Endothelial cell (in vitro differentiated cells): ENCODE measurements at regions not wholly inside any gene's neighbourhood (a gene's known extent, or its start where the extent isn't known, plus 50 kb on each side); places are given as distances from the start of the nearest gene placed in this dataset.
A peak's percentile ranks its signal among the peaks of the same experiment; 100 is the strongest.

Source experiments
- DNase-seq: peaks from one replicate; pipeline ENCODE4 v3.0.0; 2021; ENCODE audit warnings: low spot score
- H3K27ac Mint-ChIP-seq: one replicate; pipeline ENCODE4 v1.8.0; 2021; ENCODE audit warnings: mixed read lengths, inconsistent platforms; ENCODE audit not compliant: unreplicated experiment
- H3K27me3 Mint-ChIP-seq: one replicate; pipeline ENCODE4 v1.8.0; 2021; ENCODE audit warnings: mild to moderate bottlenecking, moderate library complexity, mixed read lengths, inconsistent platforms; ENCODE audit not compliant: unreplicated experiment
- H3K36me3 Mint-ChIP-seq: one replicate; pipeline ENCODE4 v1.8.0; 2021; ENCODE audit warnings: mild to moderate bottlenecking, low read depth, mixed read lengths, inconsistent platforms; ENCODE audit not compliant: unreplicated experiment
- H3K4me1 Mint-ChIP-seq: one replicate; pipeline ENCODE4 v1.8.0; 2021; ENCODE audit warnings: mild to moderate bottlenecking, mixed read lengths, inconsistent platforms; ENCODE audit not compliant: unreplicated experiment
- H3K4me3 Mint-ChIP-seq: one replicate; pipeline ENCODE4 v1.8.0; 2021; ENCODE audit warnings: mild to moderate bottlenecking, mixed read lengths, inconsistent platforms; ENCODE audit not compliant: unreplicated experiment
- H3K9me3 Mint-ChIP-seq: one replicate; pipeline ENCODE4 v1.8.0; 2021; ENCODE audit warnings: mixed read lengths, inconsistent platforms; ENCODE audit not compliant: unreplicated experiment
- CTCF ChIP-seq: fragments of 200-600 bp; sonication (generic); IDR thresholded peaks from one replicate; pipeline ENCODE4 v1.5.0; 2021; ENCODE audit warnings: antibody characterized with exemption; ENCODE audit not compliant: unreplicated experiment

- no peak for TF ChIP-seq CTCF
- H3K36me3 Mint-ChIP-seq, result peaks cover 4% of the 10 kb centered on the region
- H3K4me3 Mint-ChIP-seq, result no peak overlapping the region
- peaks cover 3% of the 10 kb centered on the region for H3K4me1 Mint-ChIP-seq
- no peak for DNase-seq
- peaks cover 28% of the 10 kb centered on the region for H3K27me3 Mint-ChIP-seq
- H3K9me3 Mint-ChIP-seq, result peaks cover 7% of the 10 kb centered on the region
- no peak overlapping the region for H3K27ac Mint-ChIP-seq
Observed at GRCh38 chr5:1668141-1668721, 131.4 kb downstream of the MRPL36 start.

GRCh38 chr5:1667648-1668140 lies 131.9 kb downstream of the MRPL36 start:
- Mint-ChIP-seq H3K27me3 (peaks cover 31% of the 10 kb centered on the region), H3K4me3 (no peak overlapping the region), H3K27ac (no peak overlapping the region), H3K9me3 (peaks cover 7% of the 10 kb centered on the region), H3K36me3 (peaks cover 8% of the 10 kb centered on the region), H3K4me1 (peaks cover 5% of the 10 kb centered on the region)
- TF ChIP-seq CTCF, result peak; percentile 16
- DNase-seq, result no peak

- Mint-ChIP-seq H3K27me3 (peaks cover 32% of the 10 kb centered on the region), H3K36me3 (peaks cover 10% of the 10 kb centered on the region), H3K4me3 (peak overlapping the region; percentile 79), H3K9me3 (peaks cover 7% of the 10 kb centered on the region), H3K4me1 (peaks cover 6% of the 10 kb centered on the region), H3K27ac (peak overlapping the region; percentile 42)
- TF ChIP-seq CTCF, result peak; percentile 35
- peak; percentile 94 for DNase-seq
Observed at GRCh38 chr5:1666812-1667588, 132.6 kb downstream of the MRPL36 start.

- peaks cover 10% of the 10 kb centered on the region for H3K36me3 Mint-ChIP-seq
- H3K9me3 Mint-ChIP-seq, result peaks cover 7% of the 10 kb centered on the region
- H3K4me3 Mint-ChIP-seq, result peak overlapping the region; percentile 79
- H3K27ac Mint-ChIP-seq, result no peak overlapping the region
- H3K4me1 Mint-ChIP-seq, result peaks cover 6% of the 10 kb centered on the region
- H3K27me3 Mint-ChIP-seq, result peaks cover 34% of the 10 kb centered on the region
- DNase-seq, result no peak
- no peak for TF ChIP-seq CTCF
Observed at GRCh38 chr5:1666221-1666620, 133.4 kb downstream of the MRPL36 start.

- TF ChIP-seq CTCF, result no peak
- peaks cover 10% of the 10 kb centered on the region for H3K36me3 Mint-ChIP-seq
- peaks cover 37% of the 10 kb centered on the region for H3K27me3 Mint-ChIP-seq
- H3K27ac Mint-ChIP-seq, result no peak overlapping the region
- DNase-seq, result no peak
- H3K4me3 Mint-ChIP-seq, result peak overlapping the region; percentile 40
- peaks cover 7% of the 10 kb centered on the region for H3K9me3 Mint-ChIP-seq
- peaks cover 6% of the 10 kb centered on the region for H3K4me1 Mint-ChIP-seq
Observed at GRCh38 chr5:1665803-1666202, 133.8 kb downstream of the MRPL36 start.
